ENCODE measurements at regions not wholly inside any gene's neighbourhood (a gene's known extent, or its start where the extent isn't known, plus 50 kb on each side); places are given as distances from the start of the nearest gene placed in this dataset.

DNA sequence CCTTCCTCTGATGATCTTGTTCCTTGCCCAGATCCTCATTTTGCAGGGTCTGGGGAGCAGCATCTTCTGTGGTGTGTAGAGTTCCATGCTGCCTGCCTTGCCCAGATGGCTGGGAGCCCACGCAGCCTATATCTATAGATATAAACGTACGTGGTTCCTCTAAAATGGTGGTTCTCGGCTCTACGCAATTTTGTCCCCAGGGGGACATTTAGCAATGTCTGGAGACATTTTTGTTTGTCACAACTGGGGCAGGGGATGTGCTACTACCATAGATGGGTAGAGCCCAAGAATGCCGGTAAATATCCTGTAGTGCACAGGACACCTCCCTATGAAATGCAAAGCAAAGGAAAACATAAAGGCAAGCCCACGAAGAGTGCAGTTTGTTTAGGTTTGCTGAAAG is 98.4 kb upstream of the SPACA1 start:
- TF ChIP-seq, protein P1, sequence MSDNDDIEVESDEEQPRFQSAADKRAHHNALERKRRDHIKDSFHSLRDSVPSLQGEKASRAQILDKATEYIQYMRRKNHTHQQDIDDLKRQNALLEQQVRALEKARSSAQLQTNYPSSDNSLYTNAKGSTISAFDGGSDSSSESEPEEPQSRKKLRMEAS (IDR thresholded peaks at IDR 0.05; ENCODE audit: insufficient read depth, insufficient read length) = no peak
- TF ChIP-seq, protein P2, sequence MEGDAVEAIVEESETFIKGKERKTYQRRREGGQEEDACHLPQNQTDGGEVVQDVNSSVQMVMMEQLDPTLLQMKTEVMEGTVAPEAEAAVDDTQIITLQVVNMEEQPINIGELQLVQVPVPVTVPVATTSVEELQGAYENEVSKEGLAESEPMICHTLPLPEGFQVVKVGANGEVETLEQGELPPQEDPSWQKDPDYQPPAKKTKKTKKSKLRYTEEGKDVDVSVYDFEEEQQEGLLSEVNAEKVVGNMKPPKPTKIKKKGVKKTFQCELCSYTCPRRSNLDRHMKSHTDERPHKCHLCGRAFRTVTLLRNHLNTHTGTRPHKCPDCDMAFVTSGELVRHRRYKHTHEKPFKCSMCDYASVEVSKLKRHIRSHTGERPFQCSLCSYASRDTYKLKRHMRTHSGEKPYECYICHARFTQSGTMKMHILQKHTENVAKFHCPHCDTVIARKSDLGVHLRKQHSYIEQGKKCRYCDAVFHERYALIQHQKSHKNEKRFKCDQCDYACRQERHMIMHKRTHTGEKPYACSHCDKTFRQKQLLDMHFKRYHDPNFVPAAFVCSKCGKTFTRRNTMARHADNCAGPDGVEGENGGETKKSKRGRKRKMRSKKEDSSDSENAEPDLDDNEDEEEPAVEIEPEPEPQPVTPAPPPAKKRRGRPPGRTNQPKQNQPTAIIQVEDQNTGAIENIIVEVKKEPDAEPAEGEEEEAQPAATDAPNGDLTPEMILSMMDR (IDR thresholded peaks at IDR 0.05; ENCODE audit: extremely low read depth in 1 of 2, insufficient read depth in 1 of 2, low read depth in 1 of 2, low read length in 2 of 2) = no peak
- TF ChIP-seq POLR2A (IDR thresholded peaks at IDR 0.05; ENCODE audit: low read depth, low read length) (no peak), EZH2 (IDR thresholded peaks at IDR 0.05; ENCODE audit: borderline replicate concordance, low read depth, low read length, severe bottlenecking) (no peak), MYC (IDR thresholded peaks at IDR 0.05; ENCODE audit: low read depth, low read length) (no peak)
